ENCODE measurements at regions not wholly inside any gene's neighbourhood (a gene's known extent, or its start where the extent isn't known, plus 50 kb on each side); places are given as distances from the start of the nearest gene placed in this dataset.

GRCh38 chr5:115469904-115470516 is 74.6 kb downstream of the FEM1C start:
- TF ChIP-seq CTCF (IDR thresholded peaks at IDR 0.05): no peak
- Mint-ChIP-seq H3K27ac (no peak overlapping the region), H3K4me3 (no peak overlapping the region), H3K4me1 (ENCODE audit: low read depth) (peaks cover 32% of the 10 kb centered on the region), H3K36me3 (ENCODE audit: low read depth) (no peaks in the 10 kb centered on the region), H3K9me3 (no peaks in the 10 kb centered on the region), H3K27me3 (ENCODE audit: insufficient read depth) (no peaks in the 10 kb centered on the region)
- DNase-seq: no peak

GRCh38 chr5:115467628-115468027 is 76.9 kb downstream of the FEM1C start:
- Mint-ChIP-seq H3K36me3 (ENCODE audit: low read depth) (no peaks in the 10 kb centered on the region), H3K27me3 (ENCODE audit: insufficient read depth) (no peaks in the 10 kb centered on the region), H3K9me3 (no peaks in the 10 kb centered on the region), H3K4me3 (no peak overlapping the region), H3K4me1 (ENCODE audit: low read depth) (peaks cover 48% of the 10 kb centered on the region), H3K27ac (no peak overlapping the region)
- DNase-seq: no peak
- no peak for TF ChIP-seq CTCF (IDR thresholded peaks at IDR 0.05)

- Mint-ChIP-seq H3K27ac (no peak overlapping the region), H3K4me3 (no peak overlapping the region)
Measured at GRCh38 chr5:115465431-115465830, 79.1 kb downstream of the FEM1C start.

GRCh38 chr5:115463983-115464382 is 80.6 kb downstream of the FEM1C start:
- H3K27me3 Mint-ChIP-seq (ENCODE audit: insufficient read depth): no peaks in the 10 kb centered on the region
- no peak for DNase-seq
- no peaks in the 10 kb centered on the region for H3K36me3 Mint-ChIP-seq (ENCODE audit: low read depth)
- H3K27ac Mint-ChIP-seq: no peak overlapping the region
- peaks cover 42% of the 10 kb centered on the region for H3K4me1 Mint-ChIP-seq (ENCODE audit: low read depth)
- no peaks in the 10 kb centered on the region for H3K9me3 Mint-ChIP-seq
- no peak for TF ChIP-seq CTCF (IDR thresholded peaks at IDR 0.05)
- no peak overlapping the region for H3K4me3 Mint-ChIP-seq

More at GRCh38 chr5:115465431-115465830, 79.1 kb downstream of the FEM1C start:
- Mint-ChIP-seq H3K4me1 (ENCODE audit: low read depth) (peaks cover 42% of the 10 kb centered on the region), H3K27me3 (ENCODE audit: insufficient read depth) (no peaks in the 10 kb centered on the region), H3K9me3 (no peaks in the 10 kb centered on the region), H3K36me3 (ENCODE audit: low read depth) (no peaks in the 10 kb centered on the region)
- no peak for TF ChIP-seq CTCF (IDR thresholded peaks at IDR 0.05)
- peak; percentile 25 for DNase-seq

GRCh38 chr5:115461506-115462290 is 82.9 kb downstream of the FEM1C start:
- no peak overlapping the region for H3K27ac Mint-ChIP-seq
- no peaks in the 10 kb centered on the region for H3K36me3 Mint-ChIP-seq (ENCODE audit: low read depth)
- H3K4me3 Mint-ChIP-seq: no peak overlapping the region; the same call in 1 of the 2 replicates

More at GRCh38 chr5:115461506-115462290, 82.9 kb downstream of the FEM1C start:
- no peaks in the 10 kb centered on the region for H3K27me3 Mint-ChIP-seq (ENCODE audit: insufficient read depth)
- H3K4me1 Mint-ChIP-seq (ENCODE audit: low read depth): peaks cover 35% of the 10 kb centered on the region
- no peaks in the 10 kb centered on the region for H3K9me3 Mint-ChIP-seq
- no peak for TF ChIP-seq CTCF (IDR thresholded peaks at IDR 0.05)
- DNase-seq: peak; percentile 89

Measured in HFFc6 (cell line).